A549 (cell line): ENCODE measurements at regions not wholly inside any gene's neighbourhood (a gene's known extent, or its start where the extent isn't known, plus 50 kb on each side); places are given as distances from the start of the nearest gene placed in this dataset.

Source experiments
- ATAC-seq, 2 experiments: fragments of 200-7000 bp in 1 of 2; fragments of >200 bp in 1 of 2; cut with Nextera tagmentation in 1 of 2; cut with Tn5 transposase in 1 of 2; 3 replicates each; pipeline versions ENCODE4 v1.8.0 to v1.9.1; 2018 to 2020; ENCODE audit warnings: mild to moderate bottlenecking in 1 of 2, moderate library complexity in 1 of 2
- CTCF ChIA-PET: fragments of 300-600 bp; sonication (Branson Sonifier 250); formaldehyde crosslinking; extraction: SDS; loops from one replicate; lab custom pipeline; 2021; ENCODE audit warnings: antibody characterized with exemption, inconsistent platforms; lab: Yijun Ruan, JAX
- POLR2A ChIA-PET: fragments of 350-600 bp; formaldehyde crosslinking; extraction: SDS; loops from one replicate; lab custom pipeline; 2021; ENCODE audit warnings: antibody characterized with exemption, inconsistent platforms; lab: Yijun Ruan, JAX
- DNase-seq, 2 experiments: peaks; one replicate each; pipeline versions ENCODE4 v3.0.0 to v3.0.0-alpha.2; 2011 to 2016; ENCODE audit warnings: low read depth in 1 of 2, low spot score in 1 of 2
- FAIRE-seq: peaks from 2 replicates; lab custom pipeline; 2011; peaks lifted over from hg19 to GRCh38; lab: Jason Lieb, UNC
- H3K27ac ChIP-seq, 2 experiments: fragments of >200 bp; sonication (Bioruptor Twin); formaldehyde crosslinking; 3 replicates each; pipeline ENCODE4 v1.5.1; 2016 to 2017
- H3K4me1 ChIP-seq: fragments of >200 bp; sonication (Bioruptor Twin); formaldehyde crosslinking; 3 replicates; pipeline ENCODE4 v1.6.1; 2016
- H3K4me2 ChIP-seq: fragments of >200 bp; sonication (Bioruptor Twin); formaldehyde crosslinking; 3 replicates; pipeline ENCODE4 v1.6.1; 2016
- H3K4me3 ChIP-seq: fragments of >200 bp; sonication (Bioruptor Twin); formaldehyde crosslinking; 3 replicates; pipeline ENCODE4 v1.5.1; 2016
- H3K9me3 ChIP-seq: fragments of >200 bp; sonication (Bioruptor Twin); formaldehyde crosslinking; 3 replicates; pipeline ENCODE4 v1.6.1; 2016
- BCL3 ChIP-seq: fragments of >200 bp; sonication (Bioruptor Twin); formaldehyde crosslinking; IDR thresholded peaks from 3 replicates; pipeline ENCODE4 v1.6.1; 2016
- BHLHE40 ChIP-seq: IDR thresholded peaks from 2 replicates; pipeline ENCODE4 v1.6.1; 2012; ENCODE audit warnings: low read depth, low read length, inconsistent platforms
- CBX2 ChIP-seq: fragments of 200-600 bp; sonication (generic); IDR thresholded peaks from 2 replicates; pipeline ENCODE4 v1.6.1; 2016; ENCODE audit warnings: low read depth, mild to moderate bottlenecking, borderline replicate concordance
- CBX8 ChIP-seq: fragments of 200-600 bp; sonication (generic); IDR thresholded peaks from 2 replicates; pipeline ENCODE4 v1.6.1; 2016
- CHD2 ChIP-seq: fragments of 150-350 bp; IDR thresholded peaks from 2 replicates; pipeline ENCODE4 v1.6.1; 2014; ENCODE audit warnings: low read length; ENCODE audit not compliant: partially characterized antibody
- CHD4 ChIP-seq: fragments of 200-600 bp; sonication (generic); IDR thresholded peaks from 2 replicates; pipeline ENCODE4 v1.6.1; 2016; ENCODE audit warnings: antibody characterized with exemption, mild to moderate bottlenecking, borderline replicate concordance
- CTCF ChIP-seq: fragments of >200 bp; sonication (Bioruptor Twin); formaldehyde crosslinking; IDR thresholded peaks from 3 replicates; pipeline ENCODE4 v1.5.1; 2016
- E2F6 ChIP-seq: IDR thresholded peaks from 2 replicates; pipeline ENCODE4 v1.6.1; 2012; ENCODE audit warnings: low read depth, borderline replicate concordance
- EHF ChIP-seq: fragments of 250-450 bp; sonication (Bioruptor Pico); IDR thresholded peaks from 2 replicates; pipeline ENCODE4 v1.5.0; 2020; ENCODE audit warnings: mild to moderate bottlenecking
- EP300 ChIP-seq, 2 experiments: fragments of >200 bp; sonication (Bioruptor Twin); formaldehyde crosslinking; IDR thresholded peaks; 2 replicates in 1 of 2; 3 replicates in 1 of 2; pipeline ENCODE4 v1.6.1; 2016 to 2017
- FOSB ChIP-seq: fragments of 250-450 bp; sonication (Bioruptor Pico); IDR thresholded peaks from 2 replicates; pipeline ENCODE4 v1.5.0; 2020; ENCODE audit warnings: mild to moderate bottlenecking, moderate library complexity
- FOSL2 ChIP-seq, 2 experiments: fragments of 450-650 bp in 1 of 2; fragments of >200 bp in 1 of 2; sonication (Bioruptor Twin) in 1 of 2; formaldehyde crosslinking; IDR thresholded peaks; 2 replicates each; pipeline versions ENCODE4 v1.5.0 to v1.6.1; 2016 to 2020; ENCODE audit warnings: mild to moderate bottlenecking in 1 of 2, moderate library complexity in 1 of 2
- HDAC2 ChIP-seq: fragments of 200-600 bp; sonication (generic); IDR thresholded peaks from 2 replicates; pipeline ENCODE4 v1.6.1; 2016
- HES2 ChIP-seq: fragments of >200 bp; sonication (Bioruptor Twin); formaldehyde crosslinking; IDR thresholded peaks from 2 replicates; pipeline ENCODE4 v1.6.1; 2016
- HEYL ChIP-seq: fragments of 250-450 bp; sonication (Bioruptor Pico); IDR thresholded peaks from 2 replicates; pipeline ENCODE4 v1.8.0; 2021; ENCODE audit warnings: mild to moderate bottlenecking, moderate library complexity
- JUN ChIP-seq, 2 experiments: fragments of >200 bp; sonication (Bioruptor Twin); formaldehyde crosslinking; IDR thresholded peaks; 2 replicates in 1 of 2; 3 replicates in 1 of 2; pipeline ENCODE4 v1.6.1; 2016 to 2017
- JUNB ChIP-seq: fragments of >200 bp; sonication (Bioruptor Twin); formaldehyde crosslinking; IDR thresholded peaks from 2 replicates; pipeline ENCODE4 v1.6.1; 2016
- KDM1A ChIP-seq: fragments of 200-600 bp; sonication (generic); IDR thresholded peaks from 2 replicates; pipeline ENCODE4 v1.6.1; 2016; ENCODE audit warnings: low read depth, mild to moderate bottlenecking
- MAFK ChIP-seq: fragments of 450-650 bp; IDR thresholded peaks from 2 replicates; pipeline ENCODE4 v1.6.1; 2014; ENCODE audit not compliant: partially characterized antibody
- MAX ChIP-seq: IDR thresholded peaks from 2 replicates; pipeline ENCODE4 v1.6.1; 2012
- NPAS2 ChIP-seq: fragments of 250-450 bp; sonication (Bioruptor Pico); IDR thresholded peaks from 2 replicates; pipeline ENCODE4 v1.8.0; 2022; ENCODE audit warnings: mild to moderate bottlenecking, moderate library complexity, borderline replicate concordance
- NR3C1 ChIP-seq: fragments of >200 bp; sonication (Bioruptor Twin); formaldehyde crosslinking; IDR thresholded peaks from 3 replicates; pipeline ENCODE4 v1.6.1; 2017
- PBX3 ChIP-seq: IDR thresholded peaks from 2 replicates; pipeline ENCODE4 v1.6.1; 2012
- PHF8 ChIP-seq: fragments of 200-600 bp; sonication (generic); IDR thresholded peaks from 2 replicates; pipeline ENCODE4 v1.6.1; 2016; ENCODE audit warnings: low read depth, mild to moderate bottlenecking, antibody characterized with exemption, moderate library complexity, borderline replicate concordance
- POLR2A ChIP-seq: IDR thresholded peaks from 2 replicates; pipeline ENCODE4 v1.6.1; 2012; ENCODE audit warnings: mild to moderate bottlenecking, low read length
- POLR2AphosphoS2 ChIP-seq: conservative IDR thresholded peaks from 2 replicates; pipeline ENCODE4 v1.6.1; 2012; ENCODE audit warnings: low read length, improper control_type of control experiment, inconsistent platforms
- RAD21 ChIP-seq, 2 experiments: fragments of >200 bp in 1 of 2; sonication (Bioruptor Twin) in 1 of 2; formaldehyde crosslinking in 1 of 2; IDR thresholded peaks in 1 of 2; conservative IDR thresholded peaks in 1 of 2; 2 replicates in 1 of 2; 3 replicates in 1 of 2; pipeline ENCODE4 v1.6.1; 2012 to 2018; ENCODE audit warnings: inconsistent platforms in 1 of 2
- RCOR1 ChIP-seq: fragments of 150-350 bp; IDR thresholded peaks from 2 replicates; pipeline ENCODE4 v1.6.1; 2014; ENCODE audit warnings: antibody characterized with exemption, low read length, low read depth
- RFX5 ChIP-seq: fragments of 450-650 bp; IDR thresholded peaks from 2 replicates; pipeline ENCODE4 v1.7.1; 2014; ENCODE audit warnings: antibody characterized with exemption, mild to moderate bottlenecking, moderate library complexity
- TP53 ChIP-seq: fragments of 250-450 bp; sonication (Bioruptor Pico); IDR thresholded peaks from 2 replicates; pipeline ENCODE4 v1.5.0; 2021; ENCODE audit warnings: mild to moderate bottlenecking, moderate library complexity
- ZFP36 ChIP-seq: fragments of 450-650 bp; IDR thresholded peaks from 2 replicates; pipeline ENCODE4 v1.6.1; 2014; ENCODE audit warnings: borderline replicate concordance; ENCODE audit not compliant: partially characterized antibody
- ZNF302 ChIP-seq: fragments of 250-450 bp; sonication (Bioruptor Pico); IDR thresholded peaks from 2 replicates; pipeline ENCODE4 v1.9.0; 2021; ENCODE audit warnings: inconsistent platforms, mild to moderate bottlenecking, moderate library complexity
- WGBS: methylation state at CpG from one replicate; pipeline ENCODE4 v1.1.6; 2017; ENCODE audit errors: missing lambda C conversion rate; 5-methylcytosine and 5-hydroxymethylcytosine counted together

- TF ChIP-seq POLR2A, result no peak
- TF ChIP-seq, all 56 proteins: peak for 0
Observed at GRCh38 chr12:131577766-131578165, 133.1 kb upstream of the SFSWAP start (continued).

GRCh38 chr12:131578828-131579470 lies 131.9 kb upstream of the SFSWAP start:
- Histone ChIP-seq H3K4me3 (no peak overlapping the region), H3K4me2 (no peak overlapping the region), H3K4me1 (no peaks in the 10 kb centered on the region; the same call in 2 of the 3 replicates), H3K9me3 (no peaks in the 10 kb centered on the region), H3K27ac (no peak overlapping the region)
- no peak for TF ChIP-seq BHLHE40
- TF ChIP-seq PHF8, result no peak
- no peak for TF ChIP-seq MAFK
- no peak for TF ChIP-seq RFX5
- TF ChIP-seq EP300 (IDR thresholded peaks at IDR 0.05), result no peak
- no peak for TF ChIP-seq ZNF302 (CRISPR knock-in tag)
- TF ChIP-seq HEYL (CRISPR knock-in tag), result no peak
- TF ChIP-seq CBX2, result no peak
- no peak for TF ChIP-seq RAD21 (conservative IDR thresholded peaks at IDR 0.05 in 1 of 2, IDR thresholded peaks at IDR 0.05 in 1 of 2)
- TF ChIP-seq CTCF, result no peak
- no peak for TF ChIP-seq FOSL2 (IDR thresholded peaks at IDR 0.05)
- TF ChIP-seq FOSL2 (CRISPR knock-in tag; IDR thresholded peaks at IDR 0.05), result no peak
- TF ChIP-seq CHD2, result no peak
- no peak for TF ChIP-seq POLR2AphosphoS2
- TF ChIP-seq RCOR1, result no peak
- no peak for TF ChIP-seq FOSB (CRISPR knock-in tag)
- TF ChIP-seq HES2, result no peak
- TF ChIP-seq PBX3, result no peak
- no peak for TF ChIP-seq JUN (IDR thresholded peaks at IDR 0.05)
- no peak for TF ChIP-seq NPAS2 (CRISPR knock-in tag)
- no peak for ATAC-seq
- WGBS, result 18% methylated on average over 11 of the region's 11 CpGs
- no peak for DNase-seq
- ChIA-PET POLR2A (no interaction called here), CTCF (no interaction called here)
- no peak for FAIRE-seq

- ChIA-PET POLR2A (no interaction called here), CTCF (no interaction called here)
- peak overlapping the region; percentile 67 for H3K4me2 ChIP-seq
- H3K9me3 ChIP-seq, result no peaks in the 10 kb centered on the region
- FAIRE-seq (no peak), ATAC-seq (peak; percentile 79 to 93), DNase-seq (peak in 1 of 2 experiments; percentile 39)
- TF ChIP-seq FOSB (CRISPR knock-in tag) (no peak), BCL3 (no peak), ZNF302 (CRISPR knock-in tag) (no peak), CBX2 (no peak), RAD21 (conservative IDR thresholded peaks at IDR 0.05 in 1 of 2, IDR thresholded peaks at IDR 0.05 in 1 of 2) (no peak), JUNB (no peak), TP53 (CRISPR knock-in tag) (no peak), KDM1A (no peak), EHF (CRISPR knock-in tag) (no peak), MAX (peak; percentile 55), HDAC2 (no peak), RCOR1 (no peak), CBX8 (no peak), NR3C1 (no peak), E2F6 (peak; percentile 83), ZFP36 (no peak), MAFK (no peak), CHD4 (no peak)
- 0 out of 6 replicates have a peak overlapping the region, but pooled peaks of 1 of the 2 experiments have one; percentile 24 for H3K27ac ChIP-seq
- peak overlapping the region; percentile 26; the same call in 1 of the 3 replicates for H3K4me3 ChIP-seq
- 33% methylated on average over 20 of the region's 20 CpGs for WGBS
- no peaks in the 10 kb centered on the region; the same call in 2 of the 3 replicates for H3K4me1 ChIP-seq
Observed at GRCh38 chr12:131583090-131583712, 127.7 kb upstream of the SFSWAP start.
